ENCODE measurements at regions not wholly inside any gene's neighbourhood (a gene's known extent, or its start where the extent isn't known, plus 50 kb on each side); places are given as distances from the start of the nearest gene placed in this dataset.
A peak's percentile ranks its signal among the peaks of the same experiment; 100 is the strongest.
"Not testable (repeated sequence)": the region's sequence is repeated elsewhere in the genome, so short reads cannot be mapped to it uniquely, and the experiment has no call there.

DNA sequence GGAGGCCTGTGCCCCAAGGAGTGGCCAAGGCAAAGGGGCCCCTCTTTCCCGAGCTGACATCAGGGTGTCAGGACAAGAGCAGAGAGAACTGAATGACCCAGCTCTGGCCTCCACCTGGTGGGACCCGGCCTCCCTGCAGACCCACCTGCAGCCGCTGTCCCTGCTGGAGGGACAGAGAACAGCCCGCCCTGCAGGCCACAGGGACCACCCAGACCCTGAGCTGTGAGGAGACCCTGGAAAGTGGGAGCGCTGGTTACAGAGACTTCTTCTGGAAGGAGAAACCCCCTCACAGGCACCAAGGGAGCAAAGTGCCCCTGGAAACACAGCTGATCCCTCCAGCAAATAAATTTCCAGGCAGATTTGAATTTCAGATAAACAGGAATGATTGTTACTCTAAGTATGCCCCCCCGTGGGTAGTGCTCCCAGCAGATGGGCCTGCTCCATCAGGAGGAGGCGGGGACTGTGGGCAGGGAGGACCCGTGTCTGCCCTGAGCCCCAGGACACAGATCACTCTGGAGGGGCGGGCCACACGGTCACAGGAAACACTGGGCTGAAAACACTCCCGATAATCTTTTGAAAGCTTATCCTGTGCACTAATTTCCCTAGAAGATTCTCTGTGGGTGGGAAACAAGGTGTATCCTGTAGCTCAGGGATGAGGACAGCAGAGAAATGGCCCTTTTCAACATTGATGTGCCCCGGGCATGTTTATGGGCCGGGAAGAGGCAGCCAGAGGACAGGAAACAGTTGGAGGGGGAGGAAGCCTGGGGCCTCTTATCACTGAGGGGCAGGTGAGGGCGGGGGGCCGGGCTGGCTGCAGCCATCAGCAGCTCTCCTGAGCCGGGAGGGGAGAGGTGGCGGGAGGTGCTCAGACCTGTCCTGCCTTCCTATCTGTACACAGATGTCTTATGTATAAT is 276.0 kb downstream of the ADGRD1 start:
- DNase-seq (ENCODE audit: low read depth): no peak

DNA sequence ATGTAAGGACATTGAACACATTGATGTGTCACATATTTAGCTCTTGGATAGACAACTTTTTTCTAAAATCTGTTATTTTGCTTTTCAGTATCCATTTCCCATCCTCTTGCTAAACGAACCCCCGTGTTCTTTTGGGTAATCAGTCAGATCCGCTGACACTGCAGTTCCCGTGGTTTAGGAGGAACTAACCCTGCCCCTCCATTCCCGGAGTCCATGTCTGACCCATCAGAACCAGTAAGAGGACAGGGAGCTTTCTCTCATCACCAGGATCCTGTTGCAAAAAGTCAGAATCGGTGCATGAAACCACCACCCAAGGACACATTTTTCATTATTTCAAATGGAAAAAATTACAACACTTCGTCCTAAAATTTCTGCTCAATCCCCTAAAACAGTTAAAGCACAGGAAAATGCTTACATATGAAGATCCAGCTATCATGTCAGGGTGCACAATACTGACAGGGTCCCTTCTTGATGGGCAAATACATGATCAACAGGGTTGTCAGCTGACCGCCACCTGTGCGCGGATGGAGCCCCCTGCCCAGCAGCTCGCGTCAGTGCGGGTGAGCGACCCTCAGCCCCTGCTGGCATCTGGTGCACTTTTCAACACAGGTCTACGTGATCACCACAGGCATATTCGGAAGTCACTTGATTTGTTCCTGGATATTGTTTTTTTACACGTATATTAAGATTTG is 276.8 kb downstream of the ADGRD1 start:
- no peak for DNase-seq (ENCODE audit: low read depth)

GRCh38 chr12:131231032-131231980 is 277.6 kb downstream of the ADGRD1 start:
- DNase-seq (ENCODE audit: low read depth): no peak

GRCh38 chr12:131232036-131232435 is 278.3 kb downstream of the ADGRD1 start:
- DNase-seq (ENCODE audit: low read depth): no peak

DNA sequence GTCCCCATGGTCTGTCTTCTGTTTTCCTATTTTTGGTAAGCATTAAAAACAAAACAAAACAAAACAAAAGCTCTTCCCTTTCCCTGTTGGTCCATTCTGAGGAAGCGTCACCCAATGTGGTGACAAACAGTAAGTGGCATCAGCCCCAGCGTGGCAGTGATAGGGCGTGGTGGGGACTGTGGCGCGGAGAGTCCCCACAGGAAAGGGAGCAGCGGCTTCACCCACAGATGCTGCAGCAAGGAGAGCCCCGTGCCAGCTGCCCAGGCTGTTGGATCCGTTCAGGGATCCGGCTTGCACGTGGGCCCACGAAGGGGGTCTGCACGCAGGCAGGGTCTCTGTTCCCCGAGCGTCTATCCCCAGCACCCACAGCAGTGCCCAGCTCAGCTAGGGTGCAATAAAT is 279.2 kb downstream of the ADGRD1 start:
- DNase-seq (ENCODE audit: low read depth): not testable (repeated sequence)

- DNase-seq (ENCODE audit: low read depth): not testable (repeated sequence)
These were observed 280.4 kb downstream of the ADGRD1 start for GRCh38 chr12:131233850-131234789.

DNA sequence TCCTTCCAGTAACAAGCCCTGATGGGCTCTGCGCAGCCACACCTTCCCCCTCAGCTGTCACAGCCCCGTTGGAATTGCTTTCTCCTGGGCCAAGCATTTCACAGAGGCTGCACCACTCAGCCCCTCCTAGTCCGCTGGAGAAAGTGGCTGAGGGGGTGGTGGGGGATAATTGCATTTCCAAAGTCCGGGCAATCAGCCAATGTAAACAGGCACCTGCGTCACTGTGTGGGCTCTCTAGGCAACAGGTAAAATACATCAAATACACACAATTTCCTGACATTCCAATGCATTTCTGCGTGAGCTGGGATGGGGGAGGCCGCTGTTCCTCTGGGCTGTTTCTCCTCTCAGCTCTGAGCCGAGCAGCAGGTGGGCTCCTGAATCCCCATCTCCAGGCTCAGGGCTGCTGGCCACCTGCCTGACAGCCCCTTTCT is 281.1 kb downstream of the ADGRD1 start:
- not testable (repeated sequence) for DNase-seq (ENCODE audit: low read depth)

GRCh38 chr12:131235871-131236271 is 282.2 kb downstream of the ADGRD1 start:
- DNase-seq (ENCODE audit: low read depth): no peak

DNA sequence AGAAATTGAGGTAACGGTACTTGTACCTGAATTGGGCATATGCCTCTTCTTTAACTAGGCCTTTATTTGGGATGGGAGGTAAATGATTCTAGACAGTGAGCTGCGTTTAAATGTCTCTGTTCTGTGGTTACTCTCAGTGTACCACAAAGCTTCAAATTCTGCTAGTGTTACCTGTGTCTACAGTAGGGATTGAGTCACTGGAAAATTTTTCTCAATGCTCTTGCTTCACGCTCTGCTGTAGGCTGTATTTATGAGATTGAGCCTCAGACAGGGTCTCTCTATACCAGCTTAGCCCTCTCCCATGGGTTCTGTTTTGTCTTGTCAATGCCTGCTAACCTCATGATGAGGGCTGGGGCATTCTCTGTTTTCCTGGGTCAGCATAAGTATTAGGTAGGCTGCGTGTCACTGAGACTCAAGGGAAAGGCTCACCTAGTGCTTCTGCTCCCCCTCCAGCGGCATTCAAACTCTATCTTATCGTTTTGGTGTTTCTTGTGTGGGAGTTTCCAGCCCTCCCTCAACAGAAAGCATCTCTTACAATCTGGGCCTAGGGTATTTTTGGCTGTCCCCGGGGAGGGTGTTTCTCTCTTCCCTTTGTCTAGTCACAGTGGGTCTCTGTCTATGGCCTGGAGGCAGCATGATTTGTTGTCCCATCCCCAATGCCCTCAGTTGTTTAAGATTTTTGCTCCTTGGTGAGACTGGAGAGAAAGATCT is 285.8 kb downstream of the ADGRD1 start:
- no peak for DNase-seq (ENCODE audit: low read depth)

DNA sequence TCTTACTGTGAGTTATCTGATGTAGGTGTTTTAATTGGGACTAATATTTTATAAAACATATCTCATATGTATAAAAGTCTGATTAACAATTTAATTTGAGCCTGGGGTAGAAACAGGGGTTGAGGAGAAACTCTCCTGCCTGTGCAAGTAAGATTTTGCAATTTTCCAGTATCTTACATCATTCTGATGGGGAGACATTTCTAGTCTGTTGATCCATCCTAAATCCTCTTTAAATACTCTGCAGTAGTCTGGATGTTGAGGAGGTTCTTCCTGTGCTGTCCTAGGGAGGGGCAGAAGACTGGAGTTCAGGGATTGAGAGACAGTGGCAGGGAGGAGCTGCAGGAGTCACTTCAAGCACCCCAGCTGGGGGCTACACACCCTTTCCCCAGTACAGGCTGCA is 287.8 kb downstream of the ADGRD1 start:
- no peak for DNase-seq (ENCODE audit: low read depth)

- DNase-seq (ENCODE audit: low read depth): peak; percentile 63
These were observed 289.2 kb downstream of the ADGRD1 start for GRCh38 chr12:131242741-131243496.

- DNase-seq (ENCODE audit: low read depth): not testable (repeated sequence)
These were observed 290.5 kb downstream of the ADGRD1 start for GRCh38 chr12:131244157-131244688.

GRCh38 chr12:131245161-131245560 is 291.5 kb downstream of the ADGRD1 start:
- not testable (repeated sequence) for DNase-seq (ENCODE audit: low read depth)

DNA sequence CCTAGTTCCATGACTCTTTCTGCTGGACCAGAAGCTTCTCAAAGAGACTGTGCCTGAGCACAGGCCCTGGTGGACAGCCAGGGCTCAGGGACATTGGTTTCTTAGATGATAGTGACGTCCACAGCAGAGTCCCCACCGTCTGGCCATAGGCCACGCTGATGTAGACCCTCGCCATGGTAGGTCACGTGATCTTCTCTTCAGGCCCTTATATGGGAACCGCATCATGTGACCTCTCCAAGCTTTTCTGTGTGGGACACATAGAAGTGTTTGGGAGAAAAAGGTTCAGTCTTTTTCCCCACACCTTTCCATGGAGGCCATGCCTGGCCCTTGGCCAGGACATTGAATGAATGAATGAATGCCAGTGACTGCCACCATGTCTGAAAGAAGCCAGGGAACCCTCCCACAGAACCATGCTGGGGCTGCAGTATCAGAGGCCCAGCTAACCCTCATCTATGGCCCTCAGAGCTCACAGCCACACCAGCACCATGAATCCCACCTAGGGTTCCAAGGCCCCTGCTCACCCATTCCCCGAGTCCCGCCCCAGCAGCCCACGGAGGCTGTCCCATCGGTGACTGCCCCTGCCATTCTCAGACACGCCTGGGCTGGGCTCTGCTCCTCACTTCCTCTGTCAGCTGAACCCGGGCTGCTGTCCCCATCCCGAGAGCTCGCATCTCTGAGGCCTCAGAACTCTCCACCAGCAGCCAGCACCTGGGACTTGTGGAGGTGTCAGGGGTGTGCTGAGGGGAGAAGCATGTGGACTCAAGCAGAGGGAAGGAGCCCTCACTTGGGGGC is 292.1 kb downstream of the ADGRD1 start:
- no peak for DNase-seq (ENCODE audit: low read depth)

GRCh38 chr12:131247026-131247725 is 293.5 kb downstream of the ADGRD1 start:
- DNase-seq (ENCODE audit: low read depth): not testable (repeated sequence)

DNA sequence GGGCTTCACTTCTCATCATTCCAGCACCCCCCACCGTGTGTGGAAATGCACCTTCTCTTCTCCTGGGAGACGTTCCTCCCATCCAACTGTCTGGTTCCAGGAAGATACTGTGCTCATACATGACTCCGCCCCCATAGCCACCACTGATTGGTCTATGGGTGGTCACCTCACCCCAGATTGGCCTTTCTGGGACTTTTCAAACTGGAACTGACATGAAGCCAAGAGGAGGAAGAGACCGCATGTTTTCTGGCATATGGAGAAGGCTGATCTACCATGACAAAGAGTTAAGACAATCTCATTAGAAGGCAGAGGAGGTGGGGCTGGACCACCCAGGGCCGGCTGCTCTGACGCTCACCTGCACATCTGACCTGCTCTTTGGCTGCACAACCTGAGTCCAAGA is 294.2 kb downstream of the ADGRD1 start:
- DNase-seq (ENCODE audit: low read depth): not testable (repeated sequence)
